ENCODE measurements at regions not wholly inside any gene's neighbourhood (a gene's known extent, or its start where the extent isn't known, plus 50 kb on each side); places are given as distances from the start of the nearest gene placed in this dataset.

DNA sequence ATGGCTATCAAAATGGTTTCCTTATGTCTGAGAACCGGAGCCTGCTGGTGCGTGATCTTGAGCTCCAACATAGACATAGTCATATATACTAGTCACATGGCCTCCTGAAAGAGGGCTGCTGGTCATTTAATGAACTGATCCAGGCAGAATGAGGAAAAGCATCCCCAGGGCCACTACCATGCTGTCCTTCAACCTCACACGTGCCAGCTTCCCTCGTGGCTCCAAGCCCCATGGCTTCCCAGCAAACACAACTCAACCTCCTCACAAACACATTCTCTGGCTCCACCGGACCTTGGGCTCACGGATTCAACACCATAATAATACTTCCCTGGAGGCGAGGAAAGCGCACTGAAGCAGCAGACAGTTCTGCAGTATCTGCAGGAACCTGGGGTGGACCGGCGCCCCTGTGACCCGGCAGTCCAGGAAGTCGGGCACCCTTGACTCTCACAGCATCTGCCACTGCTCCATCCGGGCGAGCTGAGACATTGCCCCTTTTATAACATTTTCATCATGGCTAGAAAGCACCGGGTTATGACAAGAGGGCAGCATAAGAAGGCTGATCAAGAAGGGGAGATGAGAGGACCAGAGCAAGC, 57.2 kb upstream of the CDH5 start:
- Histone ChIP-seq H3K27ac (ENCODE audit: low read depth, low read length) (no peak overlapping the region), H2BK20ac (ENCODE audit: low read length) (no peak overlapping the region), H3K9me3 (ENCODE audit: insufficient read depth in 2 of 2, low read depth in 1 of 2, low read length in 1 of 2) (no peaks in the 10 kb centered on the region), H4K91ac (replicated peaks; ENCODE audit: insufficient read length, low read length) (no peak overlapping the region), H4K8ac (ENCODE audit: extremely low read depth, insufficient read depth, low read length) (no peak overlapping the region), H3K18ac (ENCODE audit: extremely low read depth, low read length) (no peak overlapping the region), H4K20me1 (replicated peaks in 1 of 2; ENCODE audit: control insufficient read depth in 1 of 2, insufficient read depth in 2 of 2, low read length in 2 of 2) (no peaks in the 10 kb centered on the region), H2AFZ (ENCODE audit: low read length) (no peak overlapping the region), H3K9ac (replicated peaks in 1 of 4; ENCODE audit: extremely low read depth in 1 of 4, low read depth in 3 of 4, low read length in 3 of 4) (no peak overlapping the region), H3K27me3 (replicated peaks in 1 of 4; ENCODE audit: control insufficient read depth in 3 of 4, extremely low read depth in 1 of 4, insufficient read depth in 3 of 4, low read length in 3 of 4) (no peaks in the 10 kb centered on the region), H3K4me1 (replicated peaks in 1 of 4; ENCODE audit: control insufficient read depth in 3 of 4, insufficient read depth in 4 of 4, low read length in 3 of 4) (no peaks in the 10 kb centered on the region), H2BK15ac (ENCODE audit: low read length) (no peak overlapping the region), H3K23ac (ENCODE audit: insufficient read length) (no peak overlapping the region), H3K79me2 (ENCODE audit: control insufficient read depth in 1 of 2, insufficient read depth in 2 of 2, low read length in 2 of 2) (no peaks in the 10 kb centered on the region), H3K23me2 (ENCODE audit: low read depth, low read length) (no peaks in the 10 kb centered on the region), H2BK5ac (ENCODE audit: low read depth, low read length) (no peak overlapping the region), H3K79me1 (ENCODE audit: low read depth, low read length) (no peaks in the 10 kb centered on the region), H2BK120ac (replicated peaks; ENCODE audit: low read depth, low read length) (no peak overlapping the region), H4K5ac (ENCODE audit: insufficient read length, low read depth, low read length) (no peak overlapping the region), H3K4me3 (ENCODE audit: extremely low read depth in 1 of 4, insufficient read depth in 2 of 4, low read depth in 3 of 4, low read length in 4 of 4) (no peak overlapping the region), H2AK5ac (ENCODE audit: low read depth, low read length) (no peak overlapping the region), H3K36me3 (ENCODE audit: control insufficient read depth in 2 of 4, insufficient read depth in 4 of 4, low read length in 3 of 4) (no peaks in the 10 kb centered on the region), H3K4me2 (ENCODE audit: insufficient read depth in 1 of 2, low read depth in 2 of 2, low read length in 2 of 2) (no peak overlapping the region), H3K56ac (replicated peaks; ENCODE audit: insufficient read length, low read depth, low read length) (no peak overlapping the region), H2BK12ac (ENCODE audit: low read depth, low read length) (no peak overlapping the region), H3K14ac (ENCODE audit: insufficient read length) (no peak overlapping the region), H3K4ac (replicated peaks; ENCODE audit: insufficient read length, low read depth, low read length) (no peak overlapping the region)
- no peak for FAIRE-seq
- ChIA-PET POLR2A (ENCODE audit: partially characterized antibody) (no interaction called here), CTCF (ENCODE audit: partially characterized antibody) (interaction anchor here (1.0 to 2.2 kb wide), 5 partner anchors 9 to 33 kb away, joined by 3 to 7 read pairs (median 5); no protein-coding TSS in a partner anchor)
- TF ChIP-seq MAX (IDR thresholded peaks at IDR 0.05) (no peak), RXRA (IDR thresholded peaks at IDR 0.05; ENCODE audit: insufficient read depth, low read depth, low read length) (no peak), SIX5 (IDR thresholded peaks at IDR 0.05; ENCODE audit: low read depth, low read length) (no peak)
- WGBS, 2 experiments (ENCODE audit: extremely low coverage in 1 of 2, insufficient coverage in 1 of 2, insufficient read length in 1 of 2, insufficient replicate concordance in 2 of 2, low coverage in 1 of 2, low lambda C conversion rate in 2 of 2, missing lambda C conversion rate in 1 of 2) = 89% methylated on average over 15 of the region's 15 CpGs; no CpG with 5 or more reads in 1 of the 2 experiments
- DNase-seq (ENCODE audit: low read depth in 1 of 2, low spot score in 2 of 2) = no peak

Measured in H1 (cell line).